Thyroid gland (tissue), 4 donors: ENCODE measurements at regions not wholly inside any gene's neighbourhood (a gene's known extent, or its start where the extent isn't known, plus 50 kb on each side); places are given as distances from the start of the nearest gene placed in this dataset.

Experiments
- CTCF ChIP-seq, 6 experiments: fragments of 200-600 bp in 3 of 6; fragments of 450-650 bp in 3 of 6; sonication (generic) in 3 of 6; IDR thresholded peaks; one replicate each; pipeline ENCODE4 v1.5.1; 2016 to 2019; ENCODE audit warnings: antibody characterized with exemption in 6 of 6, mild to moderate bottlenecking in 2 of 6, inconsistent platforms in 1 of 6, moderate library complexity in 1 of 6
- POLR2A ChIP-seq, 2 donors: fragments of 450-650 bp; IDR thresholded peaks; one replicate each; pipeline ENCODE4 v1.6.1; 2017; ENCODE audit warnings: antibody characterized with exemption in 2 of 2, mild to moderate bottlenecking in 2 of 2, moderate library complexity in 1 of 2

GRCh38 chr17:73694491-73694890 is 50.2 kb upstream of the SDK2 start:
- no peak for TF ChIP-seq POLR2A (IDR thresholded peaks at IDR 0.05)
- no peak for TF ChIP-seq CTCF (IDR thresholded peaks at IDR 0.05)
